H1 (cell line): ENCODE measurements at regions not wholly inside any gene's neighbourhood (a gene's known extent, or its start where the extent isn't known, plus 50 kb on each side); places are given as distances from the start of the nearest gene placed in this dataset.

Experiments used
- CTCF ChIA-PET: fragments of 300-600 bp; sonication (Branson Sonifier 250); formaldehyde crosslinking; loops from one replicate; lab custom pipeline; 2021; ENCODE audit not compliant: partially characterized antibody; lab: Charles Lee
- POLR2A ChIA-PET: fragments of 300-600 bp; sonication (Branson Sonifier 250); formaldehyde crosslinking; loops from one replicate; lab custom pipeline; 2021; ENCODE audit warnings: inconsistent platforms; ENCODE audit not compliant: partially characterized antibody; lab: Charles Lee
- DNase-seq, 2 experiments: peaks; one replicate each; pipeline versions ENCODE4 v3.0.0 to v3.0.0-alpha.2; 2010 to 2022; ENCODE audit warnings: low spot score in 2 of 2, low read depth in 1 of 2, mixed read lengths in 1 of 2
- FAIRE-seq: peaks from 2 replicates; lab custom pipeline; 2011; peaks lifted over from hg19 to GRCh38; lab: Jason Lieb, UNC
- H2AFZ ChIP-seq: 2 replicates; pipeline ENCODE4 v1.8.1; 2012; ENCODE audit warnings: low read length, inconsistent platforms
- H2AK5ac ChIP-seq: 2 replicates; pipeline ENCODE4 v1.6.1; 2013; ENCODE audit warnings: low read depth, low read length
- H2BK120ac ChIP-seq: replicated peaks from 2 replicates; pipeline ENCODE3; 2013; ENCODE audit warnings: low read depth, low read length, inconsistent platforms
- H2BK12ac ChIP-seq: 2 replicates; pipeline ENCODE4 v1.6.1; 2013; ENCODE audit warnings: low read depth, low read length
- H2BK15ac ChIP-seq: 2 replicates; pipeline ENCODE4 v1.6.1; 2013; ENCODE audit warnings: low read length
- H2BK20ac ChIP-seq: 2 replicates; pipeline ENCODE4 v1.6.1; 2013; ENCODE audit warnings: low read length
- H2BK5ac ChIP-seq: 2 replicates; pipeline ENCODE4 v1.6.1; 2013; ENCODE audit warnings: low read depth, low read length
- H3K14ac ChIP-seq: 2 replicates; pipeline ENCODE4 v1.6.1; 2013; ENCODE audit warnings: inconsistent platforms; ENCODE audit not compliant: insufficient read length
- H3K18ac ChIP-seq: 2 replicates; pipeline ENCODE4 v1.6.1; 2013; ENCODE audit warnings: low read length; ENCODE audit errors: extremely low read depth
- H3K23ac ChIP-seq: 2 replicates; pipeline ENCODE4 v1.6.1; 2013; ENCODE audit warnings: inconsistent platforms; ENCODE audit not compliant: insufficient read length
- H3K23me2 ChIP-seq: 2 replicates; pipeline ENCODE4 v1.6.1; 2013; ENCODE audit warnings: low read depth, low read length
- H3K27ac ChIP-seq: 2 replicates; pipeline ENCODE4 v1.6.1; 2011; ENCODE audit warnings: low read depth, low read length, inconsistent platforms
- H3K27me3 ChIP-seq, 4 experiments: replicated peaks in 1 of 4; 1 replicate in 1 of 4; 2 replicates in 3 of 4; pipeline versions ENCODE4 v1.6.1 to v1.8.1; 2011 to 2013; ENCODE audit warnings: low read length in 3 of 4, mild to moderate bottlenecking in 3 of 4, inconsistent platforms in 2 of 4, mixed read lengths in 2 of 4, moderate library complexity in 1 of 4; ENCODE audit not compliant: control insufficient read depth in 3 of 4, insufficient read depth in 3 of 4; ENCODE audit errors: extremely low read depth in 1 of 4
- H3K36me3 ChIP-seq, 4 experiments: 2 replicates each; pipeline versions ENCODE4 v1.6.1 to v1.8.1; 2011 to 2013; ENCODE audit warnings: mild to moderate bottlenecking in 4 of 4, low read length in 3 of 4, moderate library complexity in 2 of 4, control low read depth in 1 of 4, inconsistent platforms in 1 of 4; ENCODE audit not compliant: insufficient read depth in 4 of 4, control insufficient read depth in 2 of 4
- H3K4ac ChIP-seq: replicated peaks from 2 replicates; pipeline ENCODE3; 2013; ENCODE audit warnings: low read length, low read depth, mixed read lengths, inconsistent platforms; ENCODE audit not compliant: insufficient read length
- H3K4me1 ChIP-seq, 4 experiments: replicated peaks in 1 of 4; 1 replicate in 1 of 4; 2 replicates in 3 of 4; pipeline versions ENCODE4 v1.6.1 to v1.8.1; 2011 to 2013; ENCODE audit warnings: low read length in 3 of 4, inconsistent platforms in 2 of 4, mixed read lengths in 1 of 4; ENCODE audit not compliant: insufficient read depth in 4 of 4, control insufficient read depth in 3 of 4
- H3K4me2 ChIP-seq, 2 experiments: 2 replicates each; pipeline versions ENCODE4 v1.6.1 to v1.8.1; 2011 to 2013; ENCODE audit warnings: low read depth in 2 of 2, low read length in 2 of 2, control low read depth in 1 of 2, inconsistent platforms in 1 of 2, mild to moderate bottlenecking in 1 of 2; ENCODE audit not compliant: insufficient read depth in 1 of 2
- H3K4me3 ChIP-seq, 4 experiments: fragments of 200-600, 300-600 bp in 1 of 4; sonication (generic), shearing (Covaris generic), sonication (Bioruptor Twin) in 1 of 4; 2 replicates each; pipeline versions ENCODE4 v1.5.1 to v1.8.1; 2011 to 2016; ENCODE audit warnings: low read length in 4 of 4, low read depth in 3 of 4, control low read depth in 2 of 4, inconsistent platforms in 2 of 4, mild to moderate bottlenecking in 2 of 4, mixed read lengths in 1 of 4, moderate library complexity in 1 of 4; ENCODE audit not compliant: insufficient read depth in 2 of 4; ENCODE audit errors: extremely low read depth in 1 of 4
- H3K56ac ChIP-seq: replicated peaks from 2 replicates; pipeline ENCODE3; 2013; ENCODE audit warnings: low read depth, mild to moderate bottlenecking, mixed read lengths, low read length, inconsistent platforms; ENCODE audit not compliant: insufficient read length
- H3K79me1 ChIP-seq: 2 replicates; pipeline ENCODE4 v1.6.1; 2013; ENCODE audit warnings: low read depth, low read length, control low read depth
- H3K79me2 ChIP-seq, 2 experiments: 2 replicates each; pipeline versions ENCODE4 v1.6.1 to v1.8.1; 2012 to 2013; ENCODE audit warnings: low read length in 2 of 2, mild to moderate bottlenecking in 2 of 2, inconsistent platforms in 1 of 2; ENCODE audit not compliant: insufficient read depth in 2 of 2, control insufficient read depth in 1 of 2
- H3K9ac ChIP-seq, 4 experiments: replicated peaks in 1 of 4; 1 replicate in 1 of 4; 2 replicates in 3 of 4; pipeline versions ENCODE4 v1.6.1 to v1.8.1; 2011 to 2013; ENCODE audit warnings: low read depth in 3 of 4, low read length in 3 of 4, control low read depth in 2 of 4, mild to moderate bottlenecking in 2 of 4, moderate library complexity in 2 of 4, inconsistent platforms in 1 of 4; ENCODE audit errors: extremely low read depth in 1 of 4
- H3K9me3 ChIP-seq, 2 experiments: 2 replicates each; pipeline versions ENCODE4 v1.6.1 to v1.8.1; 2012 to 2013; ENCODE audit warnings: mild to moderate bottlenecking in 2 of 2, moderate library complexity in 2 of 2, control low read depth in 1 of 2, inconsistent platforms in 1 of 2, low read depth in 1 of 2, low read length in 1 of 2, mixed read lengths in 1 of 2; ENCODE audit not compliant: insufficient read depth in 2 of 2
- H4K20me1 ChIP-seq, 2 experiments: replicated peaks in 1 of 2; 2 replicates each; pipeline versions ENCODE3 to v1.8.1; 2011 to 2013; ENCODE audit warnings: inconsistent platforms in 2 of 2, low read length in 2 of 2, mild to moderate bottlenecking in 1 of 2; ENCODE audit not compliant: insufficient read depth in 2 of 2, control insufficient read depth in 1 of 2
- H4K5ac ChIP-seq: 2 replicates; pipeline ENCODE4 v1.6.1; 2013; ENCODE audit warnings: low read length, low read depth, mixed read lengths, inconsistent platforms; ENCODE audit not compliant: insufficient read length
- H4K8ac ChIP-seq: 2 replicates; pipeline ENCODE4 v1.8.0; 2013; ENCODE audit warnings: mild to moderate bottlenecking, moderate library complexity, low read length, inconsistent platforms; ENCODE audit not compliant: insufficient read depth; ENCODE audit errors: extremely low read depth
- H4K91ac ChIP-seq: replicated peaks from 2 replicates; pipeline ENCODE3; 2013; ENCODE audit warnings: low read length, mixed read lengths, inconsistent platforms; ENCODE audit not compliant: insufficient read length
- BRCA1 ChIP-seq: IDR thresholded peaks from 2 replicates; pipeline ENCODE4 v1.6.1; 2012; ENCODE audit warnings: low read depth, low read length, improper control_type of control experiment
- CHD2 ChIP-seq: IDR thresholded peaks from 2 replicates; pipeline ENCODE4 v1.6.1; 2012; ENCODE audit warnings: low read length, improper control_type of control experiment
- GTF2F1 ChIP-seq: IDR thresholded peaks from 2 replicates; pipeline ENCODE4 v1.6.1; 2012; ENCODE audit warnings: low read depth, low read length, improper control_type of control experiment, borderline replicate concordance
- KDM5A ChIP-seq: fragments of 200-600 bp; IDR thresholded peaks from 2 replicates; pipeline ENCODE4 v1.7.1; 2012; ENCODE audit warnings: mild to moderate bottlenecking, low read length, inconsistent platforms, mixed read lengths
- POLR2AphosphoS5 ChIP-seq: IDR thresholded peaks from 2 replicates; pipeline ENCODE4 v1.6.1; 2011; ENCODE audit warnings: low read depth, low read length
- SP4 ChIP-seq: IDR thresholded peaks from 2 replicates; pipeline ENCODE4 v1.6.1; 2012; ENCODE audit warnings: low read length, inconsistent platforms
- SRF ChIP-seq: IDR thresholded peaks from 2 replicates; pipeline ENCODE4 v1.6.1; 2011; ENCODE audit warnings: mild to moderate bottlenecking, low read depth, low read length, moderate library complexity
- TCF12 ChIP-seq: IDR thresholded peaks from 2 replicates; pipeline ENCODE4 v1.6.1; 2011; ENCODE audit warnings: low read depth, mild to moderate bottlenecking, low read length
- WGBS, 2 experiments: shearing (Covaris generic) in 1 of 2; methylation state at CpG; one replicate each; pipeline versions ENCODE4 v1.1.6 to v1.1.7; 2013 to 2015; ENCODE audit warnings: low lambda C conversion rate in 2 of 2, mixed read lengths in 2 of 2, inconsistent platforms in 1 of 2, low coverage in 1 of 2, missing lambda C conversion rate in 1 of 2; ENCODE audit not compliant: insufficient replicate concordance in 2 of 2, insufficient coverage in 1 of 2, insufficient read length in 1 of 2; ENCODE audit errors: extremely low coverage in 1 of 2, missing lambda C conversion rate in 1 of 2; 5-methylcytosine and 5-hydroxymethylcytosine counted together

DNA sequence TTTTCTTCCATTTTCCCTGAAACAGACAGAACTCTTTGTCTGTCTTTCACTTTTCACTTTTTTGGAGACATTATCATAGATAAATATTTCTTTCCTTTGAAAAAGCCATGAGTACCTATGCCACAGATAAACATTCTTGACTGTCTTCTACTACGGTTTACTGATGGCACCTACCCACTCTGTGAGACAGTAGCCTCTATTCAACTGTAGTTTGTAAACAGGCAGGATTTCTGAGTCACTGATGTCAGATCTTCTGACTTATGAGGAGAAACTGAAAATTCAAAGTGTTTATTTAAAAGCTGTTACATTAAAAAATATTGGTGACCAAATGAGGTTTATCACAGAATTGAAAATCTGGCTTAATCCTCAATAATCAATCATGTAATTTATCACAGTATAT lies 658.4 kb downstream of the TOX3 start:
- Histone ChIP-seq H3K4me2 (no peak overlapping the region), H4K20me1 (no peaks in the 10 kb centered on the region), H3K36me3 (no peaks in the 10 kb centered on the region), H3K27me3 (no peaks in the 10 kb centered on the region), H3K4me3 (no peak overlapping the region), H2BK20ac (no peak overlapping the region), H3K9ac (no peak overlapping the region), H3K23ac (no peak overlapping the region), H3K23me2 (no peaks in the 10 kb centered on the region), H3K79me1 (no peaks in the 10 kb centered on the region), H3K18ac (no peak overlapping the region), H2BK5ac (no peak overlapping the region), H3K79me2 (no peaks in the 10 kb centered on the region), H2AK5ac (no peak overlapping the region), H2BK120ac (no peak overlapping the region), H2BK15ac (no peak overlapping the region), H2BK12ac (no peak overlapping the region), H3K56ac (no peak overlapping the region), H3K4me1 (no peaks in the 10 kb centered on the region), H3K27ac (no peak overlapping the region), H4K91ac (no peak overlapping the region), H4K5ac (no peak overlapping the region), H3K14ac (no peak overlapping the region), H4K8ac (no peak overlapping the region), H3K9me3 (no peaks in the 10 kb centered on the region), H2AFZ (no peak overlapping the region), H3K4ac (no peak overlapping the region)
- FAIRE-seq, result no peak
- TF ChIP-seq SRF (no peak), CHD2 (no peak), SP4 (no peak), POLR2AphosphoS5 (no peak), TCF12 (no peak), KDM5A (no peak), BRCA1 (no peak), GTF2F1 (no peak)
- POLR2A ChIA-PET, result no interaction called here
- 89% methylated on average over 1 of the region's 1 CpG; no CpG with 5 or more reads in 1 of the 2 experiments for WGBS, 2 experiments
- no peak for DNase-seq
- CTCF ChIA-PET, result no interaction called here
